ENCODE measurements at regions not wholly inside any gene's neighbourhood (a gene's known extent, or its start where the extent isn't known, plus 50 kb on each side); places are given as distances from the start of the nearest gene placed in this dataset.

GRCh38 chr3:116939550-116939949 lies 230.0 kb downstream of the TUSC7 start:
- DNase-seq (ENCODE audit: low read depth) = no peak
- no peak overlapping the region for H3K4me3 ChIP-seq (ENCODE audit: low read depth, low read length)
- TF ChIP-seq CTCF (conservative IDR thresholded peaks at IDR 0.05; ENCODE audit: low read depth, low read length) = no peak

GRCh38 chr3:116940719-116941118 lies 231.1 kb downstream of the TUSC7 start:
- TF ChIP-seq CTCF (conservative IDR thresholded peaks at IDR 0.05; ENCODE audit: low read depth, low read length) = no peak
- no peak overlapping the region for H3K4me3 ChIP-seq (ENCODE audit: low read depth, low read length)
- no peak for DNase-seq (ENCODE audit: low read depth)

- TF ChIP-seq CTCF (conservative IDR thresholded peaks at IDR 0.05; ENCODE audit: low read depth, low read length) = no peak
- no peak overlapping the region for H3K4me3 ChIP-seq (ENCODE audit: low read depth, low read length)
- DNase-seq (ENCODE audit: low read depth) = no peak
These were observed 236.8 kb downstream of the TUSC7 start for GRCh38 chr3:116946376-116946775.

- no peak for TF ChIP-seq CTCF (conservative IDR thresholded peaks at IDR 0.05; ENCODE audit: low read depth, low read length)
- DNase-seq (ENCODE audit: low read depth) = no peak
- H3K4me3 ChIP-seq (ENCODE audit: low read depth, low read length) = no peak overlapping the region
These were observed 237.6 kb downstream of the TUSC7 start for GRCh38 chr3:116947148-116947547.

- no peak overlapping the region for H3K4me3 ChIP-seq (ENCODE audit: low read depth, low read length)
- no peak for DNase-seq (ENCODE audit: low read depth)
- no peak for TF ChIP-seq CTCF (conservative IDR thresholded peaks at IDR 0.05; ENCODE audit: low read depth, low read length)
These were observed 238.2 kb downstream of the TUSC7 start for GRCh38 chr3:116947809-116948208.

GRCh38 chr3:116950301-116951055 lies 240.9 kb downstream of the TUSC7 start:
- TF ChIP-seq CTCF (conservative IDR thresholded peaks at IDR 0.05; ENCODE audit: low read depth, low read length) = no peak
- DNase-seq (ENCODE audit: low read depth) = no peak
- H3K4me3 ChIP-seq (ENCODE audit: low read depth, low read length) = no peak overlapping the region

GRCh38 chr3:116951610-116952009 lies 242.0 kb downstream of the TUSC7 start:
- DNase-seq (ENCODE audit: low read depth) = no peak
- no peak overlapping the region for H3K4me3 ChIP-seq (ENCODE audit: low read depth, low read length)
- TF ChIP-seq CTCF (conservative IDR thresholded peaks at IDR 0.05; ENCODE audit: low read depth, low read length) = no peak

Measured in epithelial cell of proximal tubule (primary cell).